IMR-90 (cell line): ENCODE measurements at regions not wholly inside any gene's neighbourhood (a gene's known extent, or its start where the extent isn't known, plus 50 kb on each side); places are given as distances from the start of the nearest gene placed in this dataset.
A peak's percentile ranks its signal among the peaks of the same experiment; 100 is the strongest.

Experiments used
- ATAC-seq: fragments of 200-7000 bp; cut with Tn5 transposase; 2 replicates; pipeline ENCODE4 v1.9.1; 2020; ENCODE audit warnings: low read depth, mild to moderate bottlenecking, moderate library complexity
- BruUV-seq: library from RNA; stranded (reverse); fragments of 400-500 nt; replicated peaks from 2 replicates; lab custom pipeline; 2021; lab: Mats Ljungman, UMichigan
- CTCF ChIA-PET: fragments of 300-600 bp; formaldehyde crosslinking; extraction: SDS; loops from one replicate; lab custom pipeline; 2021; ENCODE audit warnings: antibody characterized with exemption; lab: Yijun Ruan, JAX
- POLR2A ChIA-PET: fragments of 300-600 bp; sonication (Branson Sonifier 250); formaldehyde crosslinking; loops from one replicate; lab custom pipeline; 2022; ENCODE audit warnings: antibody characterized with exemption; ENCODE audit not compliant: unreplicated experiment; lab: Charles Lee
- DNase-seq: peaks from one replicate; pipeline ENCODE4 v3.0.0; 2013
- H2AFZ ChIP-seq: replicated peaks from 2 replicates; pipeline ENCODE3; 2013; ENCODE audit warnings: low read length, mild to moderate bottlenecking; ENCODE audit not compliant: poor library complexity
- H2AK5ac ChIP-seq: 2 replicates; pipeline ENCODE4 v1.6.1; 2013; ENCODE audit warnings: low read depth, low read length, inconsistent platforms
- H2AK9ac ChIP-seq: replicated peaks from 2 replicates; pipeline ENCODE3; 2013; ENCODE audit warnings: mild to moderate bottlenecking, low read depth, low read length, moderate library complexity; ENCODE audit not compliant: poor library complexity
- H2BK120ac ChIP-seq: 2 replicates; pipeline ENCODE4 v1.6.1; 2013; ENCODE audit warnings: low read depth, low read length, inconsistent platforms
- H2BK15ac ChIP-seq: 3 replicates; pipeline ENCODE4 v1.6.1; 2013; ENCODE audit warnings: low read depth, low read length, inconsistent platforms
- H2BK20ac ChIP-seq: 2 replicates; pipeline ENCODE4 v1.6.1; 2013; ENCODE audit warnings: low read depth, mild to moderate bottlenecking, inconsistent platforms, low read length, moderate library complexity
- H2BK5ac ChIP-seq: 2 replicates; pipeline ENCODE4 v1.6.1; 2013; ENCODE audit warnings: mild to moderate bottlenecking, low read depth, low read length, inconsistent platforms; ENCODE audit not compliant: poor library complexity, severe bottlenecking
- H3K14ac ChIP-seq: replicated peaks from 2 replicates; pipeline ENCODE4 v1.6.1; 2013; ENCODE audit warnings: low read depth, low read length, inconsistent platforms
- H3K18ac ChIP-seq: 2 replicates; pipeline ENCODE4 v1.6.1; 2013; ENCODE audit warnings: low read depth, low read length, control low read depth
- H3K23ac ChIP-seq: 2 replicates; pipeline ENCODE4 v1.6.1; 2013; ENCODE audit warnings: low read depth, low read length, inconsistent platforms
- H3K27ac ChIP-seq: 2 replicates; pipeline ENCODE4 v1.5.1; 2013; ENCODE audit warnings: mild to moderate bottlenecking, control low read depth, low read length; ENCODE audit not compliant: insufficient read depth
- H3K27me3 ChIP-seq: 2 replicates; pipeline ENCODE4 v1.6.1; 2013; ENCODE audit warnings: low read length; ENCODE audit not compliant: control insufficient read depth, insufficient read depth
- H3K36me3 ChIP-seq: 2 replicates; pipeline ENCODE4 v1.6.1; 2013; ENCODE audit warnings: low read length, mixed read lengths; ENCODE audit not compliant: control insufficient read depth, insufficient read depth
- H3K4ac ChIP-seq: 2 replicates; pipeline ENCODE4 v1.6.1; 2013; ENCODE audit warnings: low read depth, low read length, inconsistent platforms
- H3K4me1 ChIP-seq: 2 replicates; pipeline ENCODE4 v1.6.1; 2013; ENCODE audit warnings: low read length, mixed read lengths; ENCODE audit not compliant: control insufficient read depth, insufficient read depth
- H3K4me2 ChIP-seq: 2 replicates; pipeline ENCODE4 v1.6.1; 2013; ENCODE audit warnings: low read depth, mild to moderate bottlenecking, control low read depth, low read length, moderate library complexity
- H3K4me3 ChIP-seq: 2 replicates; pipeline ENCODE4 v1.5.1; 2013; ENCODE audit warnings: low read depth, mild to moderate bottlenecking, control low read depth, low read length, moderate library complexity; ENCODE audit not compliant: insufficient read depth
- H3K56ac ChIP-seq: 2 replicates; pipeline ENCODE4 v1.6.1; 2013; ENCODE audit warnings: low read length, inconsistent platforms; ENCODE audit not compliant: insufficient read depth; ENCODE audit errors: extremely low read depth
- H3K79me1 ChIP-seq, 2 experiments: 2 replicates each; pipeline ENCODE4 v1.6.1; 2013; ENCODE audit warnings: low read length in 2 of 2, inconsistent platforms in 1 of 2, low read depth in 1 of 2
- H3K9ac ChIP-seq: 2 replicates; pipeline ENCODE4 v1.6.1; 2013; ENCODE audit warnings: low read depth, low read length, control low read depth
- H3K9me1 ChIP-seq: 2 replicates; pipeline ENCODE4 v1.6.1; 2013; ENCODE audit warnings: low read length, inconsistent platforms; ENCODE audit not compliant: insufficient read depth
- H3K9me3 ChIP-seq: 2 replicates; pipeline ENCODE4 v1.6.1; 2013; ENCODE audit warnings: low read length; ENCODE audit not compliant: control insufficient read depth, insufficient read depth
- H4K20me1 ChIP-seq: 2 replicates; pipeline ENCODE4 v1.6.1; 2013; ENCODE audit warnings: low read length, inconsistent platforms; ENCODE audit not compliant: insufficient read depth
- H4K5ac ChIP-seq: 2 replicates; pipeline ENCODE4 v1.6.1; 2013; ENCODE audit warnings: mild to moderate bottlenecking, low read depth, low read length, control low read depth
- H4K8ac ChIP-seq, 2 experiments: 2 replicates each; pipeline ENCODE4 v1.6.1; 2013; ENCODE audit warnings: low read depth in 2 of 2, low read length in 2 of 2, control low read depth in 1 of 2, inconsistent platforms in 1 of 2
- H4K91ac ChIP-seq: 2 replicates; pipeline ENCODE4 v1.6.1; 2013; ENCODE audit warnings: low read depth, low read length, inconsistent platforms; ENCODE audit not compliant: insufficient read depth
- BHLHE40 ChIP-seq: fragments of 150-350 bp; IDR thresholded peaks from 2 replicates; pipeline ENCODE4 v1.6.1; 2016; ENCODE audit warnings: mild to moderate bottlenecking, low read depth, low read length
- CEBPB ChIP-seq: IDR thresholded peaks from 2 replicates; pipeline ENCODE4 v1.6.1; 2012; ENCODE audit warnings: low read depth, low read length, improper control_type of control experiment
- CHD1 ChIP-seq: IDR thresholded peaks from 2 replicates; pipeline ENCODE4 v1.6.1; 2012; ENCODE audit warnings: low read depth, low read length, improper control_type of control experiment
- FOS ChIP-seq: fragments of 150-350 bp; IDR thresholded peaks from 2 replicates; pipeline ENCODE4 v1.6.1; 2016; ENCODE audit warnings: low read depth, low read length
- MAFK ChIP-seq: IDR thresholded peaks from 2 replicates; pipeline ENCODE4 v1.6.1; 2012; ENCODE audit warnings: low read depth, low read length, improper control_type of control experiment
- MXI1 ChIP-seq: IDR thresholded peaks from 2 replicates; pipeline ENCODE4 v1.6.1; 2012; ENCODE audit warnings: low read depth, mild to moderate bottlenecking, low read length, moderate library complexity, borderline replicate concordance
- NFE2L2 ChIP-seq: fragments of 150-350 bp; IDR thresholded peaks from 2 replicates; pipeline ENCODE4 v1.6.1; 2016; ENCODE audit warnings: low read depth, mild to moderate bottlenecking, low read length
- POLR2A ChIP-seq: IDR thresholded peaks from 2 replicates; pipeline ENCODE4 v1.6.1; 2012; ENCODE audit warnings: mild to moderate bottlenecking, low read depth, low read length
- RAD21 ChIP-seq: IDR thresholded peaks from 2 replicates; pipeline ENCODE4 v1.6.1; 2012; ENCODE audit warnings: low read length, improper control_type of control experiment
- RCOR1 ChIP-seq: IDR thresholded peaks from 2 replicates; pipeline ENCODE4 v1.6.1; 2012; ENCODE audit warnings: mild to moderate bottlenecking, low read length, improper control_type of control experiment; ENCODE audit not compliant: insufficient replicate concordance
- RFX5 ChIP-seq: IDR thresholded peaks from 2 replicates; pipeline ENCODE4 v1.8.0; 2012; ENCODE audit warnings: low read depth, mild to moderate bottlenecking, low read length, moderate library complexity
- SMC3 ChIP-seq: fragments of 150-350 bp; IDR thresholded peaks from 2 replicates; pipeline ENCODE4 v1.6.1; 2016; ENCODE audit warnings: low read depth, mild to moderate bottlenecking, antibody characterized with exemption, low read length, moderate library complexity
- WGBS, 2 experiments: methylation state at CpG; one replicate each; pipeline versions ENCODE4 v1.1.5 to v1.1.7; 2013; ENCODE audit warnings: missing lambda C conversion rate in 2 of 2; ENCODE audit not compliant: insufficient read length in 1 of 2; ENCODE audit errors: extremely low coverage in 2 of 2; 5-methylcytosine and 5-hydroxymethylcytosine counted together
- dilution Hi-C: fragments of 300-500 bp; cut with HindIII; formaldehyde crosslinking; loops from one replicate; pipeline ENCODE4 v1.14.3; 2018; ENCODE audit warnings: low sequenced_read_pairs; ENCODE audit not compliant: unreplicated experiment
- in situ Hi-C: fragments of 300-500 bp; cut with MboI; formaldehyde crosslinking; loops from 3 replicates; pipeline ENCODE4 v1.14.3; 2019; ENCODE audit warnings: low sequenced_read_pairs, inconsistent platforms, mixed read lengths
- intact Hi-C: fragments of 100-400 bp; cut with micrococcal nuclease; formaldehyde crosslinking; loops from 2 replicates; pipeline ENCODE4 v1.10.0; 2022
- TF ChIP-seq, protein P1 (sequence below): fragments of 150-350 bp; IDR thresholded peaks from 2 replicates; pipeline ENCODE4 v1.6.1; 2017; ENCODE audit warnings: mild to moderate bottlenecking, antibody characterized with exemption, low read length, low read depth
- TF ChIP-seq, protein P2 (sequence below): conservative IDR thresholded peaks from 2 replicates; pipeline ENCODE4 v1.5.1; 2012; ENCODE audit warnings: mild to moderate bottlenecking, low read depth, low read length, improper control_type of control experiment

DNA sequence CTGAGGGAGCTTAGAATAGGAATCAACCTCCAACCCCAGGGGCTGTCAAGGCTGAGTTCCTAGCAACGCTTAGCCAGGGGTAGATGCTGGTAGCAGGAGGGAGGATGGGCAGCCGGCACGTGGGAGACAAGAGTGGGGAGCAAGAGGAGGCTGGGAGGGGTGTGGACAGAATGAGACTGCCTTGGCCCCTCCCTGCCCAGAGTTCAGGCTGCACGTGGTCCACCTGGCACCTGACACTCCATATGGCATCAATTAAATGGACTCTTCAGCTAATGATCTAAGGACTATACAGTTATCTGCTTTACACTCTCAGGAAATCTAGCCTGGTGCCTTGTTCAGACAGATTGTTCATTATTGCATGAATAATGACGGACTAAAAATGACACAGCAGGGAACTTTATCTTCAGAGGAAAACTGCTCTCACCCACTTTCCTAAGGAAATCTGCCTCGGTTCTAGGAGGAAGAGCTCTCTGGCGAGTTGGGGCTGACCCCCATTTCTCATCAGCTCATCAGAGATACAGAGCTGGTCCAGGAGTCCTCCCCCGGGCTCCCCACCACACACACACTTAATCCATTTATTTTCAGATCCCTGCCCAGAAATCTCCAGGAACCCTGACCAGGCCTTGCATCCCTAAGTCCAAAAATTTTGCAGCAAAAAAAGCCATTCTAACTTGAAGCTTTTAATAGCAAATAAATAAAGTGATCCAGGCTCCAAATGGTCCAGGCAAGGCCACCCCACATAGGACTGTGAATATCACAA is 102.1 kb upstream of the CDC42EP3 start:
- intact Hi-C loops (no loop called here), dilution Hi-C loops (no loop called here), in situ Hi-C loops (no loop called here)
- DNase-seq (no peak), ATAC-seq (no peak)
- Histone ChIP-seq H3K9me3 (no peaks in the 10 kb centered on the region), H3K18ac (0 out of 2 replicates have a peak overlapping the region, but pooled peaks have one; percentile 1), H3K4me2 (no peak overlapping the region), H2AK9ac (no peak overlapping the region), H3K14ac (peak overlapping the region; percentile 30; the same call in 1 of the 2 replicates), H3K36me3 (no peaks in the 10 kb centered on the region), H2BK120ac (peak overlapping the region; percentile 69; the same call in 1 of the 2 replicates), H4K5ac (0 out of 2 replicates have a peak overlapping the region, but pooled peaks have one; percentile 5), H4K20me1 (no peaks in the 10 kb centered on the region), H3K23ac (0 out of 2 replicates have a peak overlapping the region, but pooled peaks have one; percentile 15), H4K91ac (peak overlapping the region; percentile 64), H3K79me1 (peaks cover 16 to 69% of the 10 kb centered on the region in 2 experiments; a peak in 3 of 4 replicates), H3K4me1 (peaks cover 58% of the 10 kb centered on the region), H2BK15ac (peak overlapping the region; percentile 31; the same call in 2 of the 3 replicates), H3K9ac (no peak overlapping the region), H3K4me3 (no peak overlapping the region), H3K4ac (peak overlapping the region; percentile 67), H2BK5ac (peak overlapping the region; percentile 23), H2AK5ac (peak overlapping the region; percentile 67; the same call in 1 of the 2 replicates), H3K27ac (no peak overlapping the region), H3K9me1 (peaks cover 52% of the 10 kb centered on the region), H3K56ac (no peak overlapping the region), H4K8ac (peak overlapping the region in 1 of 2 experiments; percentile 44; a peak in 2 of 4 replicates), H2AFZ (peak overlapping the region; percentile 55), H2BK20ac (peak overlapping the region; percentile 76), H3K27me3 (no peaks in the 10 kb centered on the region)
- CTCF ChIA-PET = interaction anchor here (0.8 kb wide), 1 partner anchor 101 kb away, joined by 3 read pairs; no protein-coding TSS in a partner anchor
- BruUV-seq = no TSS peak
- 37% methylated on average over 2 of the region's 8 CpGs; no CpG with 5 or more reads in 1 of the 2 experiments for whole genome bisulfite sequencing, 2 experiments
- POLR2A ChIA-PET = no interaction called here
- no peak for TF ChIP-seq CHD1
- TF ChIP-seq NFE2L2 = no peak
- TF ChIP-seq FOS = no peak
- no peak for TF ChIP-seq RCOR1
- TF ChIP-seq RFX5 = no peak
- TF ChIP-seq, protein P1, sequence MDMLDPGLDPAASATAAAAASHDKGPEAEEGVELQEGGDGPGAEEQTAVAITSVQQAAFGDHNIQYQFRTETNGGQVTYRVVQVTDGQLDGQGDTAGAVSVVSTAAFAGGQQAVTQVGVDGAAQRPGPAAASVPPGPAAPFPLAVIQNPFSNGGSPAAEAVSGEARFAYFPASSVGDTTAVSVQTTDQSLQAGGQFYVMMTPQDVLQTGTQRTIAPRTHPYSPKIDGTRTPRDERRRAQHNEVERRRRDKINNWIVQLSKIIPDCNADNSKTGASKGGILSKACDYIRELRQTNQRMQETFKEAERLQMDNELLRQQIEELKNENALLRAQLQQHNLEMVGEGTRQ = no peak
- no peak for TF ChIP-seq SMC3
- no peak for TF ChIP-seq MAFK
- no peak for TF ChIP-seq RAD21
- TF ChIP-seq BHLHE40 = no peak
- no peak for TF ChIP-seq MXI1
- TF ChIP-seq, protein P2, sequence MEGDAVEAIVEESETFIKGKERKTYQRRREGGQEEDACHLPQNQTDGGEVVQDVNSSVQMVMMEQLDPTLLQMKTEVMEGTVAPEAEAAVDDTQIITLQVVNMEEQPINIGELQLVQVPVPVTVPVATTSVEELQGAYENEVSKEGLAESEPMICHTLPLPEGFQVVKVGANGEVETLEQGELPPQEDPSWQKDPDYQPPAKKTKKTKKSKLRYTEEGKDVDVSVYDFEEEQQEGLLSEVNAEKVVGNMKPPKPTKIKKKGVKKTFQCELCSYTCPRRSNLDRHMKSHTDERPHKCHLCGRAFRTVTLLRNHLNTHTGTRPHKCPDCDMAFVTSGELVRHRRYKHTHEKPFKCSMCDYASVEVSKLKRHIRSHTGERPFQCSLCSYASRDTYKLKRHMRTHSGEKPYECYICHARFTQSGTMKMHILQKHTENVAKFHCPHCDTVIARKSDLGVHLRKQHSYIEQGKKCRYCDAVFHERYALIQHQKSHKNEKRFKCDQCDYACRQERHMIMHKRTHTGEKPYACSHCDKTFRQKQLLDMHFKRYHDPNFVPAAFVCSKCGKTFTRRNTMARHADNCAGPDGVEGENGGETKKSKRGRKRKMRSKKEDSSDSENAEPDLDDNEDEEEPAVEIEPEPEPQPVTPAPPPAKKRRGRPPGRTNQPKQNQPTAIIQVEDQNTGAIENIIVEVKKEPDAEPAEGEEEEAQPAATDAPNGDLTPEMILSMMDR = no peak
- TF ChIP-seq CEBPB = no peak
- TF ChIP-seq POLR2A = no peak
